ENCODE measurements at regions not wholly inside any gene's neighbourhood (a gene's known extent, or its start where the extent isn't known, plus 50 kb on each side); places are given as distances from the start of the nearest gene placed in this dataset.

DNA sequence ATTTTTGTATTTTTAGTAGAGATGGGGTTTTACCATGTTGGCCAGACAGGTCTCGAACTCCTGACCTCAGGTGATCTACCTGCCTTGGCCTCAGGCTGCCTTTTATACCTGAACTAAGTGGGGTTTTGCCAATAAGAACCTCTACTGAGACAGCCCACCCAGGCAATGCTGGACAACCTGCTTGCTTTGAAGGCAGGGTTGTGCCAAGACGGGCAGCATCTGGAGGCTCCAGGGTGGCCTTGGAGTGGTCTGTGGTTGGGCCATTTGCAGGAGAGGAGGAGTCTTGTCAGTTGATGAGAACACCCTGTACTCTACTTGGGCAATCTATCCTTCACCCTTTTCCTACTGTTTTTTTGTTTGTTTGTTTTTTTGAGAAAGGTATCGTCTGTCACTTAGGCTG is 75.3 kb upstream of the ZNF735 start:
- no peaks in the 10 kb centered on the region for H3K9me3 ChIP-seq (ENCODE audit: control insufficient read depth, insufficient read depth, low read depth, low read length)
- ChIA-PET CTCF (no interaction called here), POLR2A (no interaction called here)
- H3K4me1 ChIP-seq (ENCODE audit: control insufficient read depth, insufficient read depth, low read length): no peaks in the 10 kb centered on the region
- intact Hi-C loops (cut with micrococcal nuclease; ENCODE audit: unreplicated experiment): no loop called here
- ATAC-seq: no peak
- TF ChIP-seq POLR2AphosphoS5 (IDR thresholded peaks at IDR 0.05; ENCODE audit: low read depth, low read length): no peak
- no peak for TF ChIP-seq TCF7L2 (IDR thresholded peaks at IDR 0.05; ENCODE audit: low read depth, low read length)
- no peak overlapping the region for H3K4me3 ChIP-seq (ENCODE audit: low read depth in 2 of 2, low read length in 2 of 2)
- no peak overlapping the region for H3K27ac ChIP-seq (ENCODE audit: low read length)
- BruUV-seq (replicated peaks): no TSS peak
- no peaks in the 10 kb centered on the region for H3K36me3 ChIP-seq (ENCODE audit: control insufficient read depth, insufficient read depth, low read length)
- no peak for DNase-seq (ENCODE audit: low read depth, low spot score)
- in situ Hi-C loops (cut with HindIII; ENCODE audit: low pct_unique_long_range_greater_than_20kb, low sequenced_read_pairs): no loop called here
- no peaks in the 10 kb centered on the region for H3K27me3 ChIP-seq (ENCODE audit: control insufficient read depth, insufficient read depth, low read length)

Measured in Panc1 (cell line).